Keratinocyte (primary cell): ENCODE measurements at regions not wholly inside any gene's neighbourhood (a gene's known extent, or its start where the extent isn't known, plus 50 kb on each side); places are given as distances from the start of the nearest gene placed in this dataset.

Experiments
- DNase-seq: peaks from one replicate; pipeline ENCODE4 v3.0.0-alpha.2; 2011; ENCODE audit warnings: low read depth, missing footprints, low spot score
- FAIRE-seq: peaks from 2 replicates; lab custom pipeline; 2011; peaks lifted over from hg19 to GRCh38; lab: Jason Lieb, UNC
- H2AFZ ChIP-seq: 2 replicates; pipeline ENCODE4 v1.6.0; 2012; ENCODE audit warnings: low read length, control low read depth, inconsistent platforms; ENCODE audit not compliant: control insufficient read depth
- H3K27ac ChIP-seq: 2 replicates; pipeline ENCODE4 v1.5.1; 2011; ENCODE audit warnings: low read length; ENCODE audit not compliant: control insufficient read depth, insufficient read depth
- H3K27me3 ChIP-seq: 3 replicates; pipeline ENCODE4 v1.6.0; 2011; ENCODE audit warnings: low read length; ENCODE audit not compliant: control insufficient read depth, insufficient read depth; ENCODE audit errors: extremely low read depth
- H3K36me3 ChIP-seq, 2 experiments: 2 replicates in 1 of 2; 3 replicates in 1 of 2; pipeline ENCODE4 v1.5.1; 2011; ENCODE audit warnings: low read length in 2 of 2, mild to moderate bottlenecking in 1 of 2; ENCODE audit not compliant: control insufficient read depth in 2 of 2, insufficient read depth in 2 of 2; ENCODE audit errors: extremely low read depth in 1 of 2
- H3K4me1 ChIP-seq: 3 replicates; pipeline ENCODE4 v1.5.1; 2011; ENCODE audit warnings: low read length; ENCODE audit not compliant: control insufficient read depth, insufficient read depth; ENCODE audit errors: extremely low read depth
- H3K4me2 ChIP-seq: 3 replicates; pipeline ENCODE4 v1.6.0; 2011; ENCODE audit warnings: low read depth, low read length; ENCODE audit not compliant: control insufficient read depth, insufficient read depth; ENCODE audit errors: extremely low read depth
- H3K4me3 ChIP-seq, 3 experiments: fragments of 200-600 bp in 1 of 3; sonication (generic) in 1 of 3; 2 replicates in 2 of 3; 3 replicates in 1 of 3; pipeline ENCODE4 v1.5.1; 2011 to 2016; ENCODE audit warnings: low read length in 3 of 3, mild to moderate bottlenecking in 3 of 3, control low read depth in 2 of 3, inconsistent platforms in 1 of 3, low read depth in 1 of 3, mixed read lengths in 1 of 3, mixed run types in 1 of 3, moderate library complexity in 1 of 3; ENCODE audit not compliant: control insufficient read depth in 2 of 3, insufficient read depth in 2 of 3; ENCODE audit errors: extremely low read depth in 1 of 3
- H3K79me2 ChIP-seq: 2 replicates; pipeline ENCODE4 v1.6.0; 2012; ENCODE audit warnings: low read length; ENCODE audit not compliant: control insufficient read depth, insufficient read depth
- H3K9ac ChIP-seq: 3 replicates; pipeline ENCODE4 v1.6.0; 2011; ENCODE audit warnings: low read length; ENCODE audit not compliant: control insufficient read depth, insufficient read depth; ENCODE audit errors: extremely low read depth
- H3K9me1 ChIP-seq: 3 replicates; pipeline ENCODE4 v1.6.0; 2011; ENCODE audit warnings: low read length; ENCODE audit not compliant: control insufficient read depth, insufficient read depth; ENCODE audit errors: extremely low read depth
- H3K9me3 ChIP-seq: 2 replicates; pipeline ENCODE4 v1.5.1; 2012; ENCODE audit warnings: low read depth, low read length; ENCODE audit not compliant: control insufficient read depth
- H4K20me1 ChIP-seq: 3 replicates; pipeline ENCODE4 v1.6.0; 2011; ENCODE audit warnings: low read length; ENCODE audit not compliant: control insufficient read depth, insufficient read depth; ENCODE audit errors: extremely low read depth
- EZH2 ChIP-seq: IDR thresholded peaks from one replicate; pipeline ENCODE4 v1.6.1; 2012; ENCODE audit warnings: inconsistent platforms, mild to moderate bottlenecking, low read length, moderate library complexity
- dilution Hi-C: fragments of 300-500 bp; cut with MboI; formaldehyde crosslinking; loops from one replicate; pipeline ENCODE4 v1.7.0; 2020; ENCODE audit warnings: low sequenced_read_pairs; ENCODE audit not compliant: extremely low pct_ligation_motif_present
- TF ChIP-seq, protein P1 (sequence below), 3 experiments: IDR thresholded peaks in 1 of 3; conservative IDR thresholded peaks in 1 of 3; optimal IDR thresholded peaks in 1 of 3; 2 replicates in 2 of 3; 3 replicates in 1 of 3; pipeline versions ENCODE3 to v1.5.1; 2011; ENCODE audit warnings: low read length in 3 of 3, mild to moderate bottlenecking in 3 of 3, moderate library complexity in 2 of 3, control low read depth in 1 of 3, inconsistent platforms in 1 of 3; ENCODE audit not compliant: insufficient read depth in 2 of 3; ENCODE audit errors: extremely low read depth in 1 of 3

DNA sequence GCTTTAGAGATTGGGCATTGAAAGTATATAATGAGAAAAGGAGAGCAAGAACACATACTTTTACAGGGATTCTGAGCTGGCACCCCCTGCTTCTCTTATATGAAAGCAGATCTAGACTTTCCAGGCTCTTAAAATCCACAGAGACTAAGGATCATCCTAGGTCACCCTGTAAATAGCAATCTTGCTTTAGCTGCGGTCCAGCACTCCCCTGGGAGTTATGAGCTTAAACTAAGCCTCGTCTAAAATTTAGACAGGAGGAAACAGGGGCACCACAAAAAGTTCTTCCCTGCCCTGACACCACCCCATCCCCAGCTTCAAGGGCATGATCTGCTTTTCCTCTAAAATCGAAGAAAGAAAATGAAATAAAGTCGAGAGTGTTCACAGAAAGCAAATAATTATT is 143.3 kb upstream of the KCNIP4 start:
- FAIRE-seq (no peak), DNase-seq (no peak)
- no peak overlapping the region for H2AFZ ChIP-seq
- no peaks in the 10 kb centered on the region for H3K9me3 ChIP-seq
- H3K36me3 ChIP-seq = no peaks in the 10 kb centered on the region
- no peak for TF ChIP-seq EZH2
- TF ChIP-seq, protein P1, sequence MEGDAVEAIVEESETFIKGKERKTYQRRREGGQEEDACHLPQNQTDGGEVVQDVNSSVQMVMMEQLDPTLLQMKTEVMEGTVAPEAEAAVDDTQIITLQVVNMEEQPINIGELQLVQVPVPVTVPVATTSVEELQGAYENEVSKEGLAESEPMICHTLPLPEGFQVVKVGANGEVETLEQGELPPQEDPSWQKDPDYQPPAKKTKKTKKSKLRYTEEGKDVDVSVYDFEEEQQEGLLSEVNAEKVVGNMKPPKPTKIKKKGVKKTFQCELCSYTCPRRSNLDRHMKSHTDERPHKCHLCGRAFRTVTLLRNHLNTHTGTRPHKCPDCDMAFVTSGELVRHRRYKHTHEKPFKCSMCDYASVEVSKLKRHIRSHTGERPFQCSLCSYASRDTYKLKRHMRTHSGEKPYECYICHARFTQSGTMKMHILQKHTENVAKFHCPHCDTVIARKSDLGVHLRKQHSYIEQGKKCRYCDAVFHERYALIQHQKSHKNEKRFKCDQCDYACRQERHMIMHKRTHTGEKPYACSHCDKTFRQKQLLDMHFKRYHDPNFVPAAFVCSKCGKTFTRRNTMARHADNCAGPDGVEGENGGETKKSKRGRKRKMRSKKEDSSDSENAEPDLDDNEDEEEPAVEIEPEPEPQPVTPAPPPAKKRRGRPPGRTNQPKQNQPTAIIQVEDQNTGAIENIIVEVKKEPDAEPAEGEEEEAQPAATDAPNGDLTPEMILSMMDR (optimal IDR thresholded peaks at IDR 0.05 in 1 of 3, IDR thresholded peaks at IDR 0.05 in 1 of 3, conservative IDR thresholded peaks at IDR 0.05 in 1 of 3; ENCODE audit: extremely low read depth in 1 of 3, insufficient read depth in 2 of 3, low read length in 3 of 3) = no peak
- no peaks in the 10 kb centered on the region for H3K9me1 ChIP-seq
- H3K9ac ChIP-seq = no peak overlapping the region
- no peaks in the 10 kb centered on the region for H4K20me1 ChIP-seq
- no peak overlapping the region for H3K27ac ChIP-seq
- H3K4me1 ChIP-seq = no peaks in the 10 kb centered on the region
- dilution Hi-C loops = no loop called here
- no peaks in the 10 kb centered on the region for H3K79me2 ChIP-seq
- H3K4me2 ChIP-seq = no peak overlapping the region
- H3K27me3 ChIP-seq = no peaks in the 10 kb centered on the region
- no peak overlapping the region for H3K4me3 ChIP-seq

DNA sequence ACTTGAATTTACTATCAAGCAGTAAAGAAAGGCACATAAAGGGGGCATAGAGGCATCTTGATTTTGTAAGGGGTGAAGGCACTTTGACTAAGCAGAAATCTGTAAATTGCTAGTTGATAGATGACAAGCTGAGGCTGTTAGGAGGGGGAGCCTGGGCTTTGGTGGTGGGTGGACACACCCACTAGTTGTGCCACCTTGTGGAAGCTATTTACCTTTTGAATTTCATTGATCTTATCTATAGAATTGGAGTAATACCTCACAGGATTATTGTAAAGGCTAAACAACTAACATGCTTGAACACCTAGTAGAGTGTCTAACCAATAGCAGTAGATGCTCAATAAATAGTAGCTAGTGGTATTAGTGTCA is 142.8 kb upstream of the KCNIP4 start:
- dilution Hi-C loops = no loop called here
- no peak overlapping the region for H2AFZ ChIP-seq
- no peak overlapping the region for H3K4me2 ChIP-seq
- H4K20me1 ChIP-seq = no peaks in the 10 kb centered on the region
- H3K9me3 ChIP-seq = no peaks in the 10 kb centered on the region
- H3K4me3 ChIP-seq = no peak overlapping the region
- TF ChIP-seq, protein P1 (optimal IDR thresholded peaks at IDR 0.05 in 1 of 3, IDR thresholded peaks at IDR 0.05 in 1 of 3, conservative IDR thresholded peaks at IDR 0.05 in 1 of 3; ENCODE audit: extremely low read depth in 1 of 3, insufficient read depth in 2 of 3, low read length in 3 of 3) = no peak
- TF ChIP-seq EZH2 = no peak
- H3K27me3 ChIP-seq = no peaks in the 10 kb centered on the region
- H3K36me3 ChIP-seq = no peaks in the 10 kb centered on the region
- no peak for DNase-seq
- no peak overlapping the region for H3K27ac ChIP-seq
- no peaks in the 10 kb centered on the region for H3K79me2 ChIP-seq
- no peaks in the 10 kb centered on the region for H3K9me1 ChIP-seq
- no peak overlapping the region for H3K9ac ChIP-seq
- no peak for FAIRE-seq
- H3K4me1 ChIP-seq = no peaks in the 10 kb centered on the region
